ENCODE measurements at regions not wholly inside any gene's neighbourhood (a gene's known extent, or its start where the extent isn't known, plus 50 kb on each side); places are given as distances from the start of the nearest gene placed in this dataset.

- TF ChIP-seq POLR2A (IDR thresholded peaks at IDR 0.05) (no peak), POLR2AphosphoS5 (IDR thresholded peaks at IDR 0.05) (no peak), EP300 (IDR thresholded peaks at IDR 0.05) (no peak)
- TF ChIP-seq, protein P1, sequence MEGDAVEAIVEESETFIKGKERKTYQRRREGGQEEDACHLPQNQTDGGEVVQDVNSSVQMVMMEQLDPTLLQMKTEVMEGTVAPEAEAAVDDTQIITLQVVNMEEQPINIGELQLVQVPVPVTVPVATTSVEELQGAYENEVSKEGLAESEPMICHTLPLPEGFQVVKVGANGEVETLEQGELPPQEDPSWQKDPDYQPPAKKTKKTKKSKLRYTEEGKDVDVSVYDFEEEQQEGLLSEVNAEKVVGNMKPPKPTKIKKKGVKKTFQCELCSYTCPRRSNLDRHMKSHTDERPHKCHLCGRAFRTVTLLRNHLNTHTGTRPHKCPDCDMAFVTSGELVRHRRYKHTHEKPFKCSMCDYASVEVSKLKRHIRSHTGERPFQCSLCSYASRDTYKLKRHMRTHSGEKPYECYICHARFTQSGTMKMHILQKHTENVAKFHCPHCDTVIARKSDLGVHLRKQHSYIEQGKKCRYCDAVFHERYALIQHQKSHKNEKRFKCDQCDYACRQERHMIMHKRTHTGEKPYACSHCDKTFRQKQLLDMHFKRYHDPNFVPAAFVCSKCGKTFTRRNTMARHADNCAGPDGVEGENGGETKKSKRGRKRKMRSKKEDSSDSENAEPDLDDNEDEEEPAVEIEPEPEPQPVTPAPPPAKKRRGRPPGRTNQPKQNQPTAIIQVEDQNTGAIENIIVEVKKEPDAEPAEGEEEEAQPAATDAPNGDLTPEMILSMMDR (IDR thresholded peaks at IDR 0.05) = no peak
These were observed 128.5 kb upstream of the ZNF717 start for GRCh38 chr3:75913800-75914350.
